Uterus (tissue), 2 donors: ENCODE measurements at regions not wholly inside any gene's neighbourhood (a gene's known extent, or its start where the extent isn't known, plus 50 kb on each side); places are given as distances from the start of the nearest gene placed in this dataset.

Experiments used
- POLR2A ChIP-seq, 2 donors: fragments of 450-650 bp; IDR thresholded peaks; one replicate each; pipeline ENCODE4 v1.6.1; 2016; ENCODE audit warnings: antibody characterized with exemption in 2 of 2, mild to moderate bottlenecking in 1 of 2, moderate library complexity in 1 of 2
- TF ChIP-seq, protein P1 (sequence below), 4 experiments: fragments of 200-600 bp in 2 of 4; fragments of 450-650 bp in 2 of 4; sonication (generic) in 2 of 4; IDR thresholded peaks; one replicate each; pipeline ENCODE4 v1.5.1; 2016 to 2019; ENCODE audit warnings: antibody characterized with exemption in 4 of 4, mild to moderate bottlenecking in 2 of 4, moderate library complexity in 1 of 4

DNA sequence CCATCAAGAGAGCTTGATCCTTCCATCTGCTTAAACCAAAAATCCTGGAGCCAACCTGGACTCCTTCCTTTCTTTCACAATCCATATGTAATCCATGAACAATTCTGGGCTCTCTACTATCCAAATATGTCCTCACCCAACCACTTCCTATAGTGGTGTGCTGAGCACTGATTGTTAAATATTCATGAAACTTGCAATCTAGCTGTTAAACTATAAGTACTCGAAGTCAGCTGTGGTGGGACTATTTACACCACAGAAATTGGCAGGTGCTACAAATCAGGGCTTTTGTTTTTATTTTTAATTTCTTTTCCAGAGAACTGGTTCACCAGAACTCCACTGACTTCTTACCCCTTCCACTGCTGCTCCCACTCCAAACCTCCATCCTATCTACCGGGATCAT lies 57.2 kb upstream of the KCND3 start:
- TF ChIP-seq, protein P1, sequence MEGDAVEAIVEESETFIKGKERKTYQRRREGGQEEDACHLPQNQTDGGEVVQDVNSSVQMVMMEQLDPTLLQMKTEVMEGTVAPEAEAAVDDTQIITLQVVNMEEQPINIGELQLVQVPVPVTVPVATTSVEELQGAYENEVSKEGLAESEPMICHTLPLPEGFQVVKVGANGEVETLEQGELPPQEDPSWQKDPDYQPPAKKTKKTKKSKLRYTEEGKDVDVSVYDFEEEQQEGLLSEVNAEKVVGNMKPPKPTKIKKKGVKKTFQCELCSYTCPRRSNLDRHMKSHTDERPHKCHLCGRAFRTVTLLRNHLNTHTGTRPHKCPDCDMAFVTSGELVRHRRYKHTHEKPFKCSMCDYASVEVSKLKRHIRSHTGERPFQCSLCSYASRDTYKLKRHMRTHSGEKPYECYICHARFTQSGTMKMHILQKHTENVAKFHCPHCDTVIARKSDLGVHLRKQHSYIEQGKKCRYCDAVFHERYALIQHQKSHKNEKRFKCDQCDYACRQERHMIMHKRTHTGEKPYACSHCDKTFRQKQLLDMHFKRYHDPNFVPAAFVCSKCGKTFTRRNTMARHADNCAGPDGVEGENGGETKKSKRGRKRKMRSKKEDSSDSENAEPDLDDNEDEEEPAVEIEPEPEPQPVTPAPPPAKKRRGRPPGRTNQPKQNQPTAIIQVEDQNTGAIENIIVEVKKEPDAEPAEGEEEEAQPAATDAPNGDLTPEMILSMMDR (IDR thresholded peaks at IDR 0.05): no peak
- TF ChIP-seq POLR2A (IDR thresholded peaks at IDR 0.05): no peak
